ENCODE measurements at regions not wholly inside any gene's neighbourhood (a gene's known extent, or its start where the extent isn't known, plus 50 kb on each side); places are given as distances from the start of the nearest gene placed in this dataset.

- Histone ChIP-seq H3K27me3 (ENCODE audit: control insufficient read depth, insufficient read depth, low read length) (no peaks in the 10 kb centered on the region), H3K4me3 (ENCODE audit: low read depth, low read length) (no peak overlapping the region), H3K9ac (ENCODE audit: low read depth, low read length) (no peak overlapping the region), H3K4me1 (ENCODE audit: control insufficient read depth, insufficient read depth, low read length) (no peaks in the 10 kb centered on the region), H3K36me3 (ENCODE audit: control insufficient read depth, insufficient read depth, low read length) (no peaks in the 10 kb centered on the region), H3K9me3 (ENCODE audit: control insufficient read depth, insufficient read depth, low read length) (no peaks in the 10 kb centered on the region)
Measured at GRCh38 chr5:159610966-159611579, 280.8 kb upstream of the IL12B start.

- no peak overlapping the region for H3K4me3 ChIP-seq (ENCODE audit: low read depth, low read length)
- no peaks in the 10 kb centered on the region for H3K27me3 ChIP-seq (ENCODE audit: control insufficient read depth, insufficient read depth, low read length)
- H3K36me3 ChIP-seq (ENCODE audit: control insufficient read depth, insufficient read depth, low read length) = no peaks in the 10 kb centered on the region
- H3K9ac ChIP-seq (ENCODE audit: low read depth, low read length) = no peak overlapping the region
- H3K9me3 ChIP-seq (ENCODE audit: control insufficient read depth, insufficient read depth, low read length) = no peaks in the 10 kb centered on the region
- H3K4me1 ChIP-seq (ENCODE audit: control insufficient read depth, insufficient read depth, low read length) = peaks cover 4% of the 10 kb centered on the region
Measured at GRCh38 chr5:159616952-159617351, 286.7 kb upstream of the IL12B start.

GRCh38 chr5:159619826-159620225 is 289.5 kb upstream of the IL12B start:
- Histone ChIP-seq H3K4me1 (ENCODE audit: control insufficient read depth, insufficient read depth, low read length) (peaks cover 4% of the 10 kb centered on the region), H3K27me3 (ENCODE audit: control insufficient read depth, insufficient read depth, low read length) (no peaks in the 10 kb centered on the region), H3K9ac (ENCODE audit: low read depth, low read length) (no peak overlapping the region), H3K4me3 (ENCODE audit: low read depth, low read length) (no peak overlapping the region), H3K36me3 (ENCODE audit: control insufficient read depth, insufficient read depth, low read length) (no peaks in the 10 kb centered on the region), H3K9me3 (ENCODE audit: control insufficient read depth, insufficient read depth, low read length) (no peaks in the 10 kb centered on the region)

- Histone ChIP-seq H3K4me3 (ENCODE audit: low read depth, low read length) (no peak overlapping the region), H3K9ac (ENCODE audit: low read depth, low read length) (no peak overlapping the region), H3K36me3 (ENCODE audit: control insufficient read depth, insufficient read depth, low read length) (no peaks in the 10 kb centered on the region), H3K4me1 (ENCODE audit: control insufficient read depth, insufficient read depth, low read length) (peaks cover 4% of the 10 kb centered on the region), H3K27me3 (ENCODE audit: control insufficient read depth, insufficient read depth, low read length) (no peaks in the 10 kb centered on the region), H3K9me3 (ENCODE audit: control insufficient read depth, insufficient read depth, low read length) (no peaks in the 10 kb centered on the region)
Measured at GRCh38 chr5:159620853-159621540, 290.7 kb upstream of the IL12B start.

- Histone ChIP-seq H3K4me3 (ENCODE audit: low read depth, low read length) (no peak overlapping the region), H3K4me1 (ENCODE audit: control insufficient read depth, insufficient read depth, low read length) (no peaks in the 10 kb centered on the region), H3K9ac (ENCODE audit: low read depth, low read length) (no peak overlapping the region), H3K9me3 (ENCODE audit: control insufficient read depth, insufficient read depth, low read length) (no peaks in the 10 kb centered on the region), H3K36me3 (ENCODE audit: control insufficient read depth, insufficient read depth, low read length) (no peaks in the 10 kb centered on the region), H3K27me3 (ENCODE audit: control insufficient read depth, insufficient read depth, low read length) (no peaks in the 10 kb centered on the region)
Measured at GRCh38 chr5:159628703-159629102, 287.6 kb upstream of the ADRA1B start.

GRCh38 chr5:159629158-159629557 is 287.1 kb upstream of the ADRA1B start:
- no peak overlapping the region for H3K9ac ChIP-seq (ENCODE audit: low read depth, low read length)
- H3K9me3 ChIP-seq (ENCODE audit: control insufficient read depth, insufficient read depth, low read length) = no peaks in the 10 kb centered on the region
- H3K36me3 ChIP-seq (ENCODE audit: control insufficient read depth, insufficient read depth, low read length) = no peaks in the 10 kb centered on the region
- H3K27me3 ChIP-seq (ENCODE audit: control insufficient read depth, insufficient read depth, low read length) = no peaks in the 10 kb centered on the region
- H3K4me3 ChIP-seq (ENCODE audit: low read depth, low read length) = no peak overlapping the region
- H3K4me1 ChIP-seq (ENCODE audit: control insufficient read depth, insufficient read depth, low read length) = no peaks in the 10 kb centered on the region

GRCh38 chr5:159630545-159630944 is 285.7 kb upstream of the ADRA1B start:
- Histone ChIP-seq H3K9me3 (ENCODE audit: control insufficient read depth, insufficient read depth, low read length) (no peaks in the 10 kb centered on the region), H3K27me3 (ENCODE audit: control insufficient read depth, insufficient read depth, low read length) (no peaks in the 10 kb centered on the region), H3K4me3 (ENCODE audit: low read depth, low read length) (no peak overlapping the region), H3K4me1 (ENCODE audit: control insufficient read depth, insufficient read depth, low read length) (peaks cover under 1% of the 10 kb centered on the region), H3K9ac (ENCODE audit: low read depth, low read length) (no peak overlapping the region), H3K36me3 (ENCODE audit: control insufficient read depth, insufficient read depth, low read length) (no peaks in the 10 kb centered on the region)

GRCh38 chr5:159631001-159631400 is 285.3 kb upstream of the ADRA1B start:
- no peak overlapping the region for H3K9ac ChIP-seq (ENCODE audit: low read depth, low read length)
- H3K9me3 ChIP-seq (ENCODE audit: control insufficient read depth, insufficient read depth, low read length) = no peaks in the 10 kb centered on the region
- H3K4me3 ChIP-seq (ENCODE audit: low read depth, low read length) = no peak overlapping the region
- H3K36me3 ChIP-seq (ENCODE audit: control insufficient read depth, insufficient read depth, low read length) = no peaks in the 10 kb centered on the region
- peaks cover 2% of the 10 kb centered on the region for H3K4me1 ChIP-seq (ENCODE audit: control insufficient read depth, insufficient read depth, low read length)
- H3K27me3 ChIP-seq (ENCODE audit: control insufficient read depth, insufficient read depth, low read length) = no peaks in the 10 kb centered on the region

- no peaks in the 10 kb centered on the region for H3K27me3 ChIP-seq (ENCODE audit: control insufficient read depth, insufficient read depth, low read length)
- no peaks in the 10 kb centered on the region for H3K9me3 ChIP-seq (ENCODE audit: control insufficient read depth, insufficient read depth, low read length)
- H3K36me3 ChIP-seq (ENCODE audit: control insufficient read depth, insufficient read depth, low read length) = no peaks in the 10 kb centered on the region
- H3K9ac ChIP-seq (ENCODE audit: low read depth, low read length) = no peak overlapping the region
- no peak overlapping the region for H3K4me3 ChIP-seq (ENCODE audit: low read depth, low read length)
- peaks cover 2% of the 10 kb centered on the region for H3K4me1 ChIP-seq (ENCODE audit: control insufficient read depth, insufficient read depth, low read length)
Measured at GRCh38 chr5:159632866-159633265, 283.4 kb upstream of the ADRA1B start.

GRCh38 chr5:159638481-159638880 is 277.8 kb upstream of the ADRA1B start:
- no peaks in the 10 kb centered on the region for H3K9me3 ChIP-seq (ENCODE audit: control insufficient read depth, insufficient read depth, low read length)
- no peaks in the 10 kb centered on the region for H3K36me3 ChIP-seq (ENCODE audit: control insufficient read depth, insufficient read depth, low read length)
- no peak overlapping the region for H3K9ac ChIP-seq (ENCODE audit: low read depth, low read length)
- H3K4me1 ChIP-seq (ENCODE audit: control insufficient read depth, insufficient read depth, low read length) = peaks cover 2% of the 10 kb centered on the region
- no peak overlapping the region for H3K4me3 ChIP-seq (ENCODE audit: low read depth, low read length)
- no peaks in the 10 kb centered on the region for H3K27me3 ChIP-seq (ENCODE audit: control insufficient read depth, insufficient read depth, low read length)

- Histone ChIP-seq H3K4me1 (ENCODE audit: control insufficient read depth, insufficient read depth, low read length) (peaks cover 2% of the 10 kb centered on the region), H3K9ac (ENCODE audit: low read depth, low read length) (no peak overlapping the region), H3K36me3 (ENCODE audit: control insufficient read depth, insufficient read depth, low read length) (no peaks in the 10 kb centered on the region), H3K9me3 (ENCODE audit: control insufficient read depth, insufficient read depth, low read length) (no peaks in the 10 kb centered on the region), H3K27me3 (ENCODE audit: control insufficient read depth, insufficient read depth, low read length) (no peaks in the 10 kb centered on the region), H3K4me3 (ENCODE audit: low read depth, low read length) (no peak overlapping the region)
Measured at GRCh38 chr5:159638954-159639559, 277.2 kb upstream of the ADRA1B start.

GRCh38 chr5:159639590-159639989 is 276.7 kb upstream of the ADRA1B start:
- H3K4me1 ChIP-seq (ENCODE audit: control insufficient read depth, insufficient read depth, low read length) = peaks cover 2% of the 10 kb centered on the region
- no peak overlapping the region for H3K9ac ChIP-seq (ENCODE audit: low read depth, low read length)
- H3K4me3 ChIP-seq (ENCODE audit: low read depth, low read length) = no peak overlapping the region
- H3K9me3 ChIP-seq (ENCODE audit: control insufficient read depth, insufficient read depth, low read length) = no peaks in the 10 kb centered on the region
- H3K36me3 ChIP-seq (ENCODE audit: control insufficient read depth, insufficient read depth, low read length) = no peaks in the 10 kb centered on the region
- no peaks in the 10 kb centered on the region for H3K27me3 ChIP-seq (ENCODE audit: control insufficient read depth, insufficient read depth, low read length)

Data from iPS-15b (cell line).